ENCODE measurements at regions not wholly inside any gene's neighbourhood (a gene's known extent, or its start where the extent isn't known, plus 50 kb on each side); places are given as distances from the start of the nearest gene placed in this dataset.
"Not testable (repeated sequence)": the region's sequence is repeated elsewhere in the genome, so short reads cannot be mapped to it uniquely, and the experiment has no call there.

- H3K36me3 ChIP-seq (ENCODE audit: insufficient read depth, low read length); H3K9me3 ChIP-seq (ENCODE audit: low read depth, low read length); DNase-seq (ENCODE audit: low read depth, low spot score); H3K4me3 ChIP-seq; H3K27ac ChIP-seq; H3K9ac ChIP-seq (ENCODE audit: insufficient read length): not testable (repeated sequence)
Observed at GRCh38 chr21:5055996-5056962, 5465.1 kb upstream of the TPTE start.

GRCh38 chr21:5057077-5057476 is 5464.3 kb upstream of the TPTE start:
- H3K36me3 ChIP-seq (ENCODE audit: insufficient read depth, low read length); DNase-seq (ENCODE audit: low read depth, low spot score); H3K4me3 ChIP-seq; H3K27ac ChIP-seq; H3K9me3 ChIP-seq (ENCODE audit: low read depth, low read length); H3K9ac ChIP-seq (ENCODE audit: insufficient read length): not testable (repeated sequence)

GRCh38 chr21:5060364-5061083 is 5460.9 kb upstream of the TPTE start:
- not testable (repeated sequence) for H3K9me3 ChIP-seq (ENCODE audit: low read depth, low read length); H3K4me3 ChIP-seq; H3K27ac ChIP-seq; H3K9ac ChIP-seq (ENCODE audit: insufficient read length); DNase-seq (ENCODE audit: low read depth, low spot score); H3K36me3 ChIP-seq (ENCODE audit: insufficient read depth, low read length)

- H3K4me3 ChIP-seq: not testable (repeated sequence)
Observed at GRCh38 chr21:5064581-5065142, 5456.7 kb upstream of the TPTE start.

GRCh38 chr21:5065240-5066211 is 5455.9 kb upstream of the TPTE start:
- not testable (repeated sequence) for H3K9ac ChIP-seq (ENCODE audit: insufficient read length); H3K27ac ChIP-seq; H3K36me3 ChIP-seq (ENCODE audit: insufficient read depth, low read length); DNase-seq (ENCODE audit: low read depth, low spot score); H3K9me3 ChIP-seq (ENCODE audit: low read depth, low read length); H3K4me3 ChIP-seq

More at GRCh38 chr21:5064581-5065142, 5456.7 kb upstream of the TPTE start:
- H3K9me3 ChIP-seq (ENCODE audit: low read depth, low read length); DNase-seq (ENCODE audit: low read depth, low spot score); H3K27ac ChIP-seq; H3K36me3 ChIP-seq (ENCODE audit: insufficient read depth, low read length); H3K9ac ChIP-seq (ENCODE audit: insufficient read length): not testable (repeated sequence)

- H3K36me3 ChIP-seq (ENCODE audit: insufficient read depth, low read length); H3K27ac ChIP-seq; DNase-seq (ENCODE audit: low read depth, low spot score); H3K9ac ChIP-seq (ENCODE audit: insufficient read length); H3K9me3 ChIP-seq (ENCODE audit: low read depth, low read length); H3K4me3 ChIP-seq: not testable (repeated sequence)
Observed at GRCh38 chr21:5066682-5067251, 5454.6 kb upstream of the TPTE start.

GRCh38 chr21:5067326-5068048 is 5453.9 kb upstream of the TPTE start:
- not testable (repeated sequence) for H3K9me3 ChIP-seq (ENCODE audit: low read depth, low read length); H3K27ac ChIP-seq; H3K36me3 ChIP-seq (ENCODE audit: insufficient read depth, low read length); H3K9ac ChIP-seq (ENCODE audit: insufficient read length); H3K4me3 ChIP-seq; DNase-seq (ENCODE audit: low read depth, low spot score)

GRCh38 chr21:5068649-5069048 is 5452.7 kb upstream of the TPTE start:
- not testable (repeated sequence) for H3K9ac ChIP-seq (ENCODE audit: insufficient read length); H3K4me3 ChIP-seq; DNase-seq (ENCODE audit: low read depth, low spot score); H3K36me3 ChIP-seq (ENCODE audit: insufficient read depth, low read length); H3K9me3 ChIP-seq (ENCODE audit: low read depth, low read length); H3K27ac ChIP-seq

GRCh38 chr21:5071180-5071579 is 5450.2 kb upstream of the TPTE start:
- H3K4me3 ChIP-seq; DNase-seq (ENCODE audit: low read depth, low spot score); H3K36me3 ChIP-seq (ENCODE audit: insufficient read depth, low read length); H3K9ac ChIP-seq (ENCODE audit: insufficient read length); H3K9me3 ChIP-seq (ENCODE audit: low read depth, low read length); H3K27ac ChIP-seq: not testable (repeated sequence)

GRCh38 chr21:5076854-5077253 is 5444.5 kb upstream of the TPTE start:
- not testable (repeated sequence) for DNase-seq (ENCODE audit: low read depth, low spot score); H3K27ac ChIP-seq; H3K9me3 ChIP-seq (ENCODE audit: low read depth, low read length); H3K36me3 ChIP-seq (ENCODE audit: insufficient read depth, low read length); H3K4me3 ChIP-seq; H3K9ac ChIP-seq (ENCODE audit: insufficient read length)

- not testable (repeated sequence) for H3K27ac ChIP-seq; DNase-seq (ENCODE audit: low read depth, low spot score); H3K4me3 ChIP-seq; H3K36me3 ChIP-seq (ENCODE audit: insufficient read depth, low read length); H3K9ac ChIP-seq (ENCODE audit: insufficient read length); H3K9me3 ChIP-seq (ENCODE audit: low read depth, low read length)
Observed at GRCh38 chr21:5079361-5079760, 5442.0 kb upstream of the TPTE start.

- H3K9ac ChIP-seq (ENCODE audit: insufficient read length); H3K4me3 ChIP-seq; H3K9me3 ChIP-seq (ENCODE audit: low read depth, low read length); H3K36me3 ChIP-seq (ENCODE audit: insufficient read depth, low read length); H3K27ac ChIP-seq; DNase-seq (ENCODE audit: low read depth, low spot score): not testable (repeated sequence)
Observed at GRCh38 chr21:5080015-5080414, 5441.4 kb upstream of the TPTE start.

- H3K9ac ChIP-seq (ENCODE audit: insufficient read length); H3K9me3 ChIP-seq (ENCODE audit: low read depth, low read length); H3K27ac ChIP-seq; H3K4me3 ChIP-seq; H3K36me3 ChIP-seq (ENCODE audit: insufficient read depth, low read length); DNase-seq (ENCODE audit: low read depth, low spot score): not testable (repeated sequence)
Observed at GRCh38 chr21:5084246-5084645, 5437.1 kb upstream of the TPTE start.
